Spinal cord (tissue), 9 donors: ENCODE measurements at regions not wholly inside any gene's neighbourhood (a gene's known extent, or its start where the extent isn't known, plus 50 kb on each side); places are given as distances from the start of the nearest gene placed in this dataset.

Source experiments
- DNase-seq, 6 donors: peaks; one replicate each; pipeline versions ENCODE4 v3.0.0 to v3.0.0-alpha.2; 2013 to 2015; ENCODE audit warnings: low spot score in 6 of 6, low read depth in 4 of 6
- H3K27ac ChIP-seq: one replicate; pipeline ENCODE4 v1.5.1; 2013; ENCODE audit warnings: low read depth, low read length, control low read depth
- H3K27me3 ChIP-seq: one replicate; pipeline ENCODE4 v1.6.1; 2013; ENCODE audit warnings: low read length; ENCODE audit not compliant: control insufficient read depth, insufficient read depth
- H3K36me3 ChIP-seq: one replicate; pipeline ENCODE4 v1.6.1; 2013; ENCODE audit warnings: low read length; ENCODE audit not compliant: control insufficient read depth, insufficient read depth
- H3K4me1 ChIP-seq: one replicate; pipeline ENCODE4 v1.6.1; 2013; ENCODE audit warnings: low read length; ENCODE audit not compliant: control insufficient read depth, insufficient read depth
- H3K4me3 ChIP-seq: one replicate; pipeline ENCODE4 v1.5.1; 2013; ENCODE audit warnings: low read depth, low read length, control low read depth
- H3K9me3 ChIP-seq: one replicate; pipeline ENCODE4 v1.6.1; 2013; ENCODE audit warnings: low read length; ENCODE audit not compliant: control insufficient read depth, insufficient read depth
- WGBS: methylation state at CpG from one replicate; pipeline ENCODE4 v1.1.5; 2013; ENCODE audit warnings: missing lambda C conversion rate; ENCODE audit not compliant: insufficient coverage; 5-methylcytosine and 5-hydroxymethylcytosine counted together
- donor health status: healthy.

- Histone ChIP-seq H3K4me3 (no peak overlapping the region), H3K27me3 (no peaks in the 10 kb centered on the region), H3K36me3 (no peaks in the 10 kb centered on the region), H3K4me1 (no peaks in the 10 kb centered on the region), H3K9me3 (no peaks in the 10 kb centered on the region), H3K27ac (peak overlapping the region; percentile 12)
- no CpG with 5 or more reads among the region's 2 CpGs for WGBS
- peak in 2 of 6 donors; percentile 42 to 82 for DNase-seq
Measured at GRCh38 chr1:183733715-183734114, 71.2 kb upstream of the RGL1 start.

- H3K4me1 ChIP-seq, result no peaks in the 10 kb centered on the region
- H3K4me3 ChIP-seq, result no peak overlapping the region
- DNase-seq, result peak in 2 of 6 donors; percentile 6 to 48
- peak overlapping the region; percentile 12 for H3K27ac ChIP-seq
- H3K9me3 ChIP-seq, result no peaks in the 10 kb centered on the region
- 71% methylated on average over 1 of the region's 6 CpGs for WGBS
- H3K27me3 ChIP-seq, result no peaks in the 10 kb centered on the region
- no peaks in the 10 kb centered on the region for H3K36me3 ChIP-seq
Measured at GRCh38 chr1:183732236-183732880, 72.6 kb upstream of the RGL1 start.

- no peak for DNase-seq
- H3K9me3 ChIP-seq, result no peaks in the 10 kb centered on the region
- H3K36me3 ChIP-seq, result no peaks in the 10 kb centered on the region
- no CpG with 5 or more reads among the region's 2 CpGs for WGBS
- H3K27ac ChIP-seq, result no peak overlapping the region
- H3K27me3 ChIP-seq, result no peaks in the 10 kb centered on the region
- H3K4me3 ChIP-seq, result no peak overlapping the region
- H3K4me1 ChIP-seq, result no peaks in the 10 kb centered on the region
Measured at GRCh38 chr1:183730886-183731573, 73.9 kb upstream of the RGL1 start.

- H3K4me3 ChIP-seq, result no peak overlapping the region
- peak in 1 of 6 donors; percentile 65 for DNase-seq
- H3K36me3 ChIP-seq, result no peaks in the 10 kb centered on the region
- H3K9me3 ChIP-seq, result no peaks in the 10 kb centered on the region
- no CpG with 5 or more reads among the region's 2 CpGs for WGBS
- H3K27me3 ChIP-seq, result no peaks in the 10 kb centered on the region
- no peaks in the 10 kb centered on the region for H3K4me1 ChIP-seq
- no peak overlapping the region for H3K27ac ChIP-seq
Measured at GRCh38 chr1:183730107-183730724, 74.7 kb upstream of the RGL1 start.

- H3K4me3 ChIP-seq, result no peak overlapping the region
- H3K9me3 ChIP-seq, result no peaks in the 10 kb centered on the region
- no peaks in the 10 kb centered on the region for H3K27me3 ChIP-seq
- H3K4me1 ChIP-seq, result no peaks in the 10 kb centered on the region
- no peak overlapping the region for H3K27ac ChIP-seq
- WGBS, result no CpG with 5 or more reads among the region's 1 CpG
- DNase-seq, result no peak
- no peaks in the 10 kb centered on the region for H3K36me3 ChIP-seq
Measured at GRCh38 chr1:183726825-183727224, 73.7 kb upstream of the APOBEC4 start.

GRCh38 chr1:183724350-183725042 lies 71.4 kb upstream of the APOBEC4 start:
- Histone ChIP-seq H3K36me3 (no peaks in the 10 kb centered on the region), H3K4me3 (no peak overlapping the region), H3K27ac (no peak overlapping the region), H3K27me3 (no peaks in the 10 kb centered on the region), H3K9me3 (no peaks in the 10 kb centered on the region), H3K4me1 (no peaks in the 10 kb centered on the region)
- DNase-seq, result no peak
- 90% methylated on average over 2 of the region's 5 CpGs for WGBS

GRCh38 chr1:183723571-183723970 lies 70.5 kb upstream of the APOBEC4 start:
- no peaks in the 10 kb centered on the region for H3K36me3 ChIP-seq
- no peaks in the 10 kb centered on the region for H3K27me3 ChIP-seq
- H3K4me3 ChIP-seq, result no peak overlapping the region
- no peaks in the 10 kb centered on the region for H3K4me1 ChIP-seq
- DNase-seq, result no peak
- no peak overlapping the region for H3K27ac ChIP-seq
- H3K9me3 ChIP-seq, result no peaks in the 10 kb centered on the region
- WGBS, result 56% methylated on average over 1 of the region's 2 CpGs

GRCh38 chr1:183721041-183721440 lies 67.9 kb upstream of the APOBEC4 start:
- 100% methylated on average over 1 of the region's 1 CpG for WGBS
- no peak overlapping the region for H3K4me3 ChIP-seq
- no peaks in the 10 kb centered on the region for H3K9me3 ChIP-seq
- no peak for DNase-seq
- H3K4me1 ChIP-seq, result no peaks in the 10 kb centered on the region
- H3K27me3 ChIP-seq, result no peaks in the 10 kb centered on the region
- no peak overlapping the region for H3K27ac ChIP-seq
- no peaks in the 10 kb centered on the region for H3K36me3 ChIP-seq

GRCh38 chr1:183720028-183720427 lies 66.9 kb upstream of the APOBEC4 start:
- Histone ChIP-seq H3K27me3 (no peaks in the 10 kb centered on the region), H3K27ac (no peak overlapping the region), H3K36me3 (no peaks in the 10 kb centered on the region), H3K4me1 (no peaks in the 10 kb centered on the region), H3K9me3 (no peaks in the 10 kb centered on the region), H3K4me3 (no peak overlapping the region)
- 69% methylated on average over 3 of the region's 3 CpGs for WGBS
- DNase-seq, result no peak
